ENCODE measurements at regions not wholly inside any gene's neighbourhood (a gene's known extent, or its start where the extent isn't known, plus 50 kb on each side); places are given as distances from the start of the nearest gene placed in this dataset.

- no peaks in the 10 kb centered on the region for H3K27me3 ChIP-seq (ENCODE audit: insufficient read depth, low read length)
- no peak overlapping the region for H2BK120ac ChIP-seq (ENCODE audit: low read depth, low read length, poor library complexity, severe bottlenecking)
- no peak overlapping the region for H2AFZ ChIP-seq (ENCODE audit: low read length)
- H2AK5ac ChIP-seq (ENCODE audit: insufficient read length, low read length), result no peak overlapping the region
- H3K4me1 ChIP-seq (ENCODE audit: insufficient read depth, low read length), result no peaks in the 10 kb centered on the region
- H3K23ac ChIP-seq (ENCODE audit: insufficient read length, low read depth, low read length), result no peak overlapping the region
- H3K79me2 ChIP-seq (ENCODE audit: insufficient read depth, low read length), result no peaks in the 10 kb centered on the region
- H3K4ac ChIP-seq (ENCODE audit: low read depth, low read length), result no peak overlapping the region
- no peaks in the 10 kb centered on the region for H3K9me3 Mint-ChIP-seq
- H3K9me3 ChIP-seq (ENCODE audit: control insufficient read depth, low read depth, low read length), result no peaks in the 10 kb centered on the region
- no peak overlapping the region for H3T11ph ChIP-seq (ENCODE audit: low read length)
- no peaks in the 10 kb centered on the region for H4K20me1 ChIP-seq (ENCODE audit: control insufficient read depth, insufficient read depth, insufficient read length)
- H2BK12ac ChIP-seq (ENCODE audit: insufficient read length, low read depth, low read length), result no peak overlapping the region
- H4K8ac ChIP-seq (replicated peaks; ENCODE audit: insufficient read length, low read depth, low read length), result no peak overlapping the region
- no peak for DNase-seq
- no peaks in the 10 kb centered on the region for H3K27me3 Mint-ChIP-seq (ENCODE audit: low read depth)
- no peak overlapping the region for H3K27ac ChIP-seq (ENCODE audit: insufficient read length, low read depth, low read length)
- H3K14ac ChIP-seq (ENCODE audit: insufficient read depth, low read length), result no peak overlapping the region
- H3K4me1 Mint-ChIP-seq, result no peaks in the 10 kb centered on the region
- H4K5ac ChIP-seq (ENCODE audit: insufficient read length, low read depth, low read length), result no peak overlapping the region
- H3K18ac ChIP-seq (ENCODE audit: insufficient read length, low read depth, low read length), result no peak overlapping the region
- H3K9ac ChIP-seq (ENCODE audit: extremely low read depth, insufficient read length, low read length), result no peak overlapping the region
- no peak overlapping the region for H2BK5ac ChIP-seq (ENCODE audit: insufficient read length, low read length)
- H2BK15ac ChIP-seq (ENCODE audit: low read depth, low read length), result no peak overlapping the region
- no peaks in the 10 kb centered on the region for H3K36me3 Mint-ChIP-seq (ENCODE audit: insufficient read depth in 1 of 3, low read depth in 3 of 3)
- no peak overlapping the region for H3K27ac Mint-ChIP-seq
- H3K4me3 Mint-ChIP-seq, result no peak overlapping the region
- no CpG with 5 or more reads among the region's 7 CpGs for WGBS (ENCODE audit: extremely low coverage, insufficient read length, low lambda C conversion rate)
- H3K4me2 ChIP-seq (ENCODE audit: insufficient read depth, insufficient read length, low read length), result no peak overlapping the region
- H4K91ac ChIP-seq (ENCODE audit: insufficient read length, low read depth, low read length), result no peak overlapping the region
- no peak overlapping the region for H2BK20ac ChIP-seq (ENCODE audit: low read depth, low read length, poor library complexity, severe bottlenecking)
- no peak overlapping the region for H3K56ac ChIP-seq (ENCODE audit: insufficient read length, low read depth, low read length)
- H3K23me2 ChIP-seq (ENCODE audit: insufficient read length, low read depth, low read length, poor library complexity, severe bottlenecking), result no peaks in the 10 kb centered on the region
- no peaks in the 10 kb centered on the region for H3K79me1 ChIP-seq (ENCODE audit: insufficient read depth, low read depth, low read length, poor library complexity, severe bottlenecking)
- TF ChIP-seq, protein P1, sequence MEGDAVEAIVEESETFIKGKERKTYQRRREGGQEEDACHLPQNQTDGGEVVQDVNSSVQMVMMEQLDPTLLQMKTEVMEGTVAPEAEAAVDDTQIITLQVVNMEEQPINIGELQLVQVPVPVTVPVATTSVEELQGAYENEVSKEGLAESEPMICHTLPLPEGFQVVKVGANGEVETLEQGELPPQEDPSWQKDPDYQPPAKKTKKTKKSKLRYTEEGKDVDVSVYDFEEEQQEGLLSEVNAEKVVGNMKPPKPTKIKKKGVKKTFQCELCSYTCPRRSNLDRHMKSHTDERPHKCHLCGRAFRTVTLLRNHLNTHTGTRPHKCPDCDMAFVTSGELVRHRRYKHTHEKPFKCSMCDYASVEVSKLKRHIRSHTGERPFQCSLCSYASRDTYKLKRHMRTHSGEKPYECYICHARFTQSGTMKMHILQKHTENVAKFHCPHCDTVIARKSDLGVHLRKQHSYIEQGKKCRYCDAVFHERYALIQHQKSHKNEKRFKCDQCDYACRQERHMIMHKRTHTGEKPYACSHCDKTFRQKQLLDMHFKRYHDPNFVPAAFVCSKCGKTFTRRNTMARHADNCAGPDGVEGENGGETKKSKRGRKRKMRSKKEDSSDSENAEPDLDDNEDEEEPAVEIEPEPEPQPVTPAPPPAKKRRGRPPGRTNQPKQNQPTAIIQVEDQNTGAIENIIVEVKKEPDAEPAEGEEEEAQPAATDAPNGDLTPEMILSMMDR (conservative IDR thresholded peaks at IDR 0.05), result no peak
Measured at GRCh38 chr17:12478311-12478710, 187.4 kb upstream of the MYOCD start.

All from H9 (cell line).